ENCODE measurements at regions not wholly inside any gene's neighbourhood (a gene's known extent, or its start where the extent isn't known, plus 50 kb on each side); places are given as distances from the start of the nearest gene placed in this dataset.

DNA sequence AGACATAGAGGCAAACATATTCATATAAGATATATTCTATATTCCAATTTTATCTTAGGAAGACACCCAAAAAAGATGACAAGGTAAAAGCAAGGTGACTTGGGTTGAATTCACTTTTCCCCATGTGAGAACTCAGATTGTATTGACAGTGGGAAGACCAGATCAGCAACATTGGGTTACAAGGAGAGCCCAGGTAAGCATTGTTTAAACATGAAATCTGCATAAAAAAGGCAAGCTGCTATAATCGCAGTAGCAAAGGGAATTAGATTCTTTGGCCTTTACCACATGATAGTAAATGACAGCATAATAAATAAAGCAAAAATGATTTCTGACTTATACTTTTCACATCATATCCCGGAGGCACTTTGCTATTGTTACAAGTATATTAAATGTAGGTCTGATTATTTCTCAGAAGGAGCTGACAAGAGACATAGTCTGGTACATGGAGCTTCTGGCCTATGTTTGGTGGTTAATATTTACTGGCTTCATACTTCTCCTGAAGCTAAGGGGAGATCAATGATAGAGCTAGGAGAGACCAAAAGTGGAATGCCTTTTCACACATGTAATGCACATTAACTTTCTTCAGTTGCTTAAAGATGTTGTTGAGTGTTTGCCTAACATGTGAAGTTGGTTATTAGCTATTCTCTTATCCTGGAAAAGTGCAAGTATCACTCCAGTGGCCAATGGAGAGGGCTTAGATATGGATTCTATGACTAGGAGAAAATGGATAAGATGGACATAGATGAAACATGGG lies 53.1 kb upstream of the EEF1E1 start:
- TF ChIP-seq, protein P1, sequence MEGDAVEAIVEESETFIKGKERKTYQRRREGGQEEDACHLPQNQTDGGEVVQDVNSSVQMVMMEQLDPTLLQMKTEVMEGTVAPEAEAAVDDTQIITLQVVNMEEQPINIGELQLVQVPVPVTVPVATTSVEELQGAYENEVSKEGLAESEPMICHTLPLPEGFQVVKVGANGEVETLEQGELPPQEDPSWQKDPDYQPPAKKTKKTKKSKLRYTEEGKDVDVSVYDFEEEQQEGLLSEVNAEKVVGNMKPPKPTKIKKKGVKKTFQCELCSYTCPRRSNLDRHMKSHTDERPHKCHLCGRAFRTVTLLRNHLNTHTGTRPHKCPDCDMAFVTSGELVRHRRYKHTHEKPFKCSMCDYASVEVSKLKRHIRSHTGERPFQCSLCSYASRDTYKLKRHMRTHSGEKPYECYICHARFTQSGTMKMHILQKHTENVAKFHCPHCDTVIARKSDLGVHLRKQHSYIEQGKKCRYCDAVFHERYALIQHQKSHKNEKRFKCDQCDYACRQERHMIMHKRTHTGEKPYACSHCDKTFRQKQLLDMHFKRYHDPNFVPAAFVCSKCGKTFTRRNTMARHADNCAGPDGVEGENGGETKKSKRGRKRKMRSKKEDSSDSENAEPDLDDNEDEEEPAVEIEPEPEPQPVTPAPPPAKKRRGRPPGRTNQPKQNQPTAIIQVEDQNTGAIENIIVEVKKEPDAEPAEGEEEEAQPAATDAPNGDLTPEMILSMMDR (IDR thresholded peaks at IDR 0.05), result no peak
- TF ChIP-seq POLR2A (IDR thresholded peaks at IDR 0.05), result no peak

Measured in uterus (tissue), 2 donors.